ENCODE measurements at regions not wholly inside any gene's neighbourhood (a gene's known extent, or its start where the extent isn't known, plus 50 kb on each side); places are given as distances from the start of the nearest gene placed in this dataset.
A peak's percentile ranks its signal among the peaks of the same experiment; 100 is the strongest.

- Histone ChIP-seq H3K36me3 (no peaks in the 10 kb centered on the region), H3K4me1 (no peaks in the 10 kb centered on the region), H3K27ac (no peak overlapping the region), H3K4me3 (no peak overlapping the region), H3K27me3 (no peaks in the 10 kb centered on the region), H3K9me3 (no peaks in the 10 kb centered on the region)
- ATAC-seq, result no peak
- WGBS (ENCODE audit: insufficient coverage, low coverage, low lambda C conversion rate, missing lambda C conversion rate), result 57% methylated on average over 2 of the region's 2 CpGs
- intact Hi-C loops (cut with DNase I), result no loop called here
- DNase-seq, result no peak
- no peak for TF ChIP-seq POLR2A (IDR thresholded peaks at IDR 0.05)
- TF ChIP-seq CTCF (IDR thresholded peaks at IDR 0.05), result no peak
Measured at GRCh38 chr10:62616885-62617590, 187.5 kb upstream of the ADO start.

GRCh38 chr10:62617652-62618051 lies 186.9 kb upstream of the ADO start:
- DNase-seq (no peak), ATAC-seq (no peak)
- WGBS (ENCODE audit: insufficient coverage, low coverage, low lambda C conversion rate, missing lambda C conversion rate), result 55% methylated on average over 5 of the region's 9 CpGs
- H3K36me3 ChIP-seq, result no peaks in the 10 kb centered on the region
- H3K27me3 ChIP-seq, result no peaks in the 10 kb centered on the region
- no peak overlapping the region for H3K4me3 ChIP-seq
- H3K9me3 ChIP-seq, result no peaks in the 10 kb centered on the region
- intact Hi-C loops (cut with DNase I), result no loop called here
- no peak overlapping the region for H3K27ac ChIP-seq
- no peaks in the 10 kb centered on the region for H3K4me1 ChIP-seq
- TF ChIP-seq POLR2A (IDR thresholded peaks at IDR 0.05), result no peak
- no peak for TF ChIP-seq CTCF (IDR thresholded peaks at IDR 0.05)

GRCh38 chr10:62618054-62618453 lies 186.5 kb upstream of the ADO start:
- DNase-seq (no peak), ATAC-seq (peak in 3 of 4 donors; percentile 7 to 38 (median 36))
- no peaks in the 10 kb centered on the region for H3K36me3 ChIP-seq
- TF ChIP-seq CTCF (IDR thresholded peaks at IDR 0.05), result no peak
- TF ChIP-seq POLR2A (IDR thresholded peaks at IDR 0.05), result no peak
- no peak overlapping the region for H3K27ac ChIP-seq
- no peak overlapping the region for H3K4me3 ChIP-seq
- 69% methylated on average over 5 of the region's 5 CpGs for WGBS (ENCODE audit: insufficient coverage, low coverage, low lambda C conversion rate, missing lambda C conversion rate)
- H3K9me3 ChIP-seq, result no peaks in the 10 kb centered on the region
- H3K27me3 ChIP-seq, result no peaks in the 10 kb centered on the region
- no peaks in the 10 kb centered on the region for H3K4me1 ChIP-seq
- intact Hi-C loops (cut with DNase I), result no loop called here

- DNase-seq, result no peak
- TF ChIP-seq POLR2A (IDR thresholded peaks at IDR 0.05), result no peak
- TF ChIP-seq CTCF (IDR thresholded peaks at IDR 0.05), result no peak
- H3K27me3 ChIP-seq, result no peaks in the 10 kb centered on the region
- H3K27ac ChIP-seq, result no peak overlapping the region
- WGBS (ENCODE audit: insufficient coverage, low coverage, low lambda C conversion rate, missing lambda C conversion rate), result 57% methylated on average over 6 of the region's 7 CpGs
- no peaks in the 10 kb centered on the region for H3K36me3 ChIP-seq
- no peaks in the 10 kb centered on the region for H3K9me3 ChIP-seq
- peak; percentile 31 to 62 (median 46) for ATAC-seq
- H3K4me3 ChIP-seq, result no peak overlapping the region
- intact Hi-C loops (cut with DNase I), result no loop called here
- H3K4me1 ChIP-seq, result no peaks in the 10 kb centered on the region
Measured at GRCh38 chr10:62618576-62619412, 185.7 kb upstream of the ADO start.

Data from right lobe of liver (tissue), 6 donors.